ENCODE measurements at regions not wholly inside any gene's neighbourhood (a gene's known extent, or its start where the extent isn't known, plus 50 kb on each side); places are given as distances from the start of the nearest gene placed in this dataset.

GRCh38 chr14:62451221-62451620 lies 594.0 kb downstream of the KCNH5 start:
- Mint-ChIP-seq H3K4me3 (no peak overlapping the region), H3K4me1 (no peaks in the 10 kb centered on the region), H3K9me3 (peaks cover 0 to 19% (median 6%) of the 10 kb centered on the region in 7 donors), H3K36me3 (no peaks in the 10 kb centered on the region), H3K27ac (no peak overlapping the region), H3K27me3 (no peaks in the 10 kb centered on the region)
- ATAC-seq (ENCODE audit: low read depth in 2 of 2) = no peak
- Histone ChIP-seq H3K27me3 (ENCODE audit: control insufficient read depth, insufficient read depth, low read length) (no peaks in the 10 kb centered on the region), H3K27ac (ENCODE audit: insufficient read depth, low read length, poor library complexity, severe bottlenecking) (no peak overlapping the region), H3K36me3 (ENCODE audit: control insufficient read depth, insufficient read depth, low read length) (no peaks in the 10 kb centered on the region), H3K4me3 (ENCODE audit: low read depth, low read length) (no peak overlapping the region), H3K9me3 (ENCODE audit: control insufficient read depth in 2 of 2, low read length in 2 of 2) (no peaks in the 10 kb centered on the region), H3K4me1 (ENCODE audit: control insufficient read depth, insufficient read depth, low read length, poor library complexity, severe bottlenecking) (no peaks in the 10 kb centered on the region)
- DNase-seq = no peak

GRCh38 chr14:62453226-62453625 lies 592.0 kb downstream of the KCNH5 start:
- no peaks in the 10 kb centered on the region for H3K36me3 Mint-ChIP-seq
- Histone ChIP-seq H3K36me3 (ENCODE audit: control insufficient read depth, insufficient read depth, low read length) (no peaks in the 10 kb centered on the region), H3K27ac (ENCODE audit: insufficient read depth, low read length, poor library complexity, severe bottlenecking) (no peak overlapping the region), H3K27me3 (ENCODE audit: control insufficient read depth, insufficient read depth, low read length) (no peaks in the 10 kb centered on the region), H3K4me3 (ENCODE audit: low read depth, low read length) (no peak overlapping the region), H3K4me1 (ENCODE audit: control insufficient read depth, insufficient read depth, low read length, poor library complexity, severe bottlenecking) (no peaks in the 10 kb centered on the region), H3K9me3 (ENCODE audit: control insufficient read depth in 2 of 2, low read length in 2 of 2) (no peaks in the 10 kb centered on the region)
- DNase-seq (no peak), ATAC-seq (ENCODE audit: low read depth in 2 of 2) (no peak)
- H3K27ac Mint-ChIP-seq = no peak overlapping the region
- H3K4me3 Mint-ChIP-seq = no peak overlapping the region
- H3K4me1 Mint-ChIP-seq = no peaks in the 10 kb centered on the region
- H3K9me3 Mint-ChIP-seq = peaks cover 0 to 18% (median 4%) of the 10 kb centered on the region in 7 donors
- no peaks in the 10 kb centered on the region for H3K27me3 Mint-ChIP-seq

- no peaks in the 10 kb centered on the region for H3K36me3 ChIP-seq (ENCODE audit: control insufficient read depth, insufficient read depth, low read length)
- Mint-ChIP-seq H3K4me1 (no peaks in the 10 kb centered on the region), H3K27ac (no peak overlapping the region), H3K4me3 (no peak overlapping the region), H3K9me3 (peaks cover 0 to 18% (median 5%) of the 10 kb centered on the region in 7 donors), H3K27me3 (no peaks in the 10 kb centered on the region), H3K36me3 (no peaks in the 10 kb centered on the region)
- H3K9me3 ChIP-seq (ENCODE audit: control insufficient read depth in 2 of 2, low read length in 2 of 2) = no peaks in the 10 kb centered on the region
- H3K4me3 ChIP-seq (ENCODE audit: low read depth, low read length) = no peak overlapping the region
- H3K27me3 ChIP-seq (ENCODE audit: control insufficient read depth, insufficient read depth, low read length) = no peaks in the 10 kb centered on the region
- no peak for DNase-seq
- ATAC-seq (ENCODE audit: low read depth in 2 of 2) = no peak
- H3K27ac ChIP-seq (ENCODE audit: insufficient read depth, low read length, poor library complexity, severe bottlenecking) = no peak overlapping the region
- no peaks in the 10 kb centered on the region for H3K4me1 ChIP-seq (ENCODE audit: control insufficient read depth, insufficient read depth, low read length, poor library complexity, severe bottlenecking)
Measured at GRCh38 chr14:62455446-62455845, 589.8 kb downstream of the KCNH5 start.

DNA sequence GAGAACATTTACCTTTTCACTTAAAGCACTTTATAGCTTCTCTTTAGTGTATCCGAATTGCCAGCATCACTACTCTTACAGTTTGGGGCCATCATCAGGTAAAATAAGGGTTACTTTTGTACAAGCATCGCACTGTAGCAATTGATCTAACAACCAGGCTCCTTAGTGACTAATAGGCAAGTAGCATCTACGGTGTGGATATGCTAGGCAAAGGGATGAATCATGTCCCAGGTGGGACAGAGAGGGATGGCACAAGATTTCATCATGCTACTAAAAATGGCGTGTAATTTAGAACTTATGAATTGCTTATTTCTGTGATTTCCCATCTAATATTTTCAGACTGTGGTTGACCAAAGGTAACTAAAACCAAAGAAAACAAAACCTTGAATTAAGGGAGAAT lies 582.3 kb downstream of the KCNH5 start:
- DNase-seq (no peak), ATAC-seq (ENCODE audit: low read depth in 2 of 2) (no peak)
- Histone ChIP-seq H3K27me3 (ENCODE audit: control insufficient read depth, insufficient read depth, low read length) (no peaks in the 10 kb centered on the region), H3K36me3 (ENCODE audit: control insufficient read depth, insufficient read depth, low read length) (no peaks in the 10 kb centered on the region), H3K9me3 (ENCODE audit: control insufficient read depth in 2 of 2, low read length in 2 of 2) (peaks cover 0 to 2% of the 10 kb centered on the region in 2 experiments), H3K4me1 (ENCODE audit: control insufficient read depth, insufficient read depth, low read length, poor library complexity, severe bottlenecking) (no peaks in the 10 kb centered on the region), H3K27ac (ENCODE audit: insufficient read depth, low read length, poor library complexity, severe bottlenecking) (no peak overlapping the region), H3K4me3 (ENCODE audit: low read depth, low read length) (no peak overlapping the region)
- no peak overlapping the region for H3K4me3 Mint-ChIP-seq
- H3K27ac Mint-ChIP-seq = no peak overlapping the region
- H3K4me1 Mint-ChIP-seq = peaks cover 0 to 6% (median 0%) of the 10 kb centered on the region in 4 donors
- H3K9me3 Mint-ChIP-seq = peaks cover 0 to 16% (median 2%) of the 10 kb centered on the region in 7 donors
- H3K27me3 Mint-ChIP-seq = no peaks in the 10 kb centered on the region
- H3K36me3 Mint-ChIP-seq = no peaks in the 10 kb centered on the region

DNA sequence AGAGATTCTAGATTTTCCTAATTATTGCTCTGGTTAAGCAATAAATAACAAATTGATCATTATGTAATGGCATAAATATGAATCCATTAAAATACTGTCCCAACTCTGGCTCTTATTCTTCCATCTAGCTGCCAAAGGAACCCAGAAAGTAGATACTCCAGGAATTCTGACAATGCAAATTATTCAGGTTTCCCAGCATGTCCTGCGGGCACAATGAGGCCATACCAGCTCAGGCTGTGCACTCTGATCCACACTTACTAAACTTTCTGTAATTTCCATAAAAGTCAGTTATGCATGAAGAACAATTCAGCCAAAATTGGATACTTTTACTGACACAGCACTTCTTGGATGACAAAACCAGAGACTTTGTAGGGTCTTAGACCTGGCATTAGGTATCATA lies 576.3 kb downstream of the KCNH5 start:
- Mint-ChIP-seq H3K27me3 (no peaks in the 10 kb centered on the region), H3K4me3 (no peak overlapping the region), H3K4me1 (peaks cover 0 to 6% (median 0%) of the 10 kb centered on the region in 4 donors), H3K36me3 (no peaks in the 10 kb centered on the region), H3K9me3 (peaks cover 0 to 14% (median 2%) of the 10 kb centered on the region in 7 donors), H3K27ac (no peak overlapping the region)
- Histone ChIP-seq H3K36me3 (ENCODE audit: control insufficient read depth, insufficient read depth, low read length) (no peaks in the 10 kb centered on the region), H3K27ac (ENCODE audit: insufficient read depth, low read length, poor library complexity, severe bottlenecking) (no peak overlapping the region), H3K4me3 (ENCODE audit: low read depth, low read length) (no peak overlapping the region), H3K27me3 (ENCODE audit: control insufficient read depth, insufficient read depth, low read length) (no peaks in the 10 kb centered on the region), H3K4me1 (ENCODE audit: control insufficient read depth, insufficient read depth, low read length, poor library complexity, severe bottlenecking) (no peaks in the 10 kb centered on the region), H3K9me3 (ENCODE audit: control insufficient read depth in 2 of 2, low read length in 2 of 2) (peaks cover 0 to 2% of the 10 kb centered on the region in 2 experiments)
- DNase-seq (no peak), ATAC-seq (ENCODE audit: low read depth in 2 of 2) (no peak)

GRCh38 chr14:62470935-62471334 lies 574.3 kb downstream of the KCNH5 start:
- H3K4me3 Mint-ChIP-seq = no peak overlapping the region
- H3K9me3 Mint-ChIP-seq = peaks cover 0 to 10% (median 2%) of the 10 kb centered on the region in 7 donors
- H3K36me3 Mint-ChIP-seq = no peaks in the 10 kb centered on the region
- ATAC-seq (ENCODE audit: low read depth in 2 of 2) = no peak
- Histone ChIP-seq H3K36me3 (ENCODE audit: control insufficient read depth, insufficient read depth, low read length) (no peaks in the 10 kb centered on the region), H3K27me3 (ENCODE audit: control insufficient read depth, insufficient read depth, low read length) (no peaks in the 10 kb centered on the region), H3K4me3 (ENCODE audit: low read depth, low read length) (no peak overlapping the region), H3K9me3 (ENCODE audit: control insufficient read depth in 2 of 2, low read length in 2 of 2) (no peaks in the 10 kb centered on the region), H3K27ac (ENCODE audit: insufficient read depth, low read length, poor library complexity, severe bottlenecking) (no peak overlapping the region), H3K4me1 (ENCODE audit: control insufficient read depth, insufficient read depth, low read length, poor library complexity, severe bottlenecking) (no peaks in the 10 kb centered on the region)
- H3K4me1 Mint-ChIP-seq = peaks cover 0 to 1% (median 0%) of the 10 kb centered on the region in 4 donors
- no peak for DNase-seq
- H3K27me3 Mint-ChIP-seq = no peaks in the 10 kb centered on the region
- no peak overlapping the region for H3K27ac Mint-ChIP-seq

- Mint-ChIP-seq H3K27me3 (no peaks in the 10 kb centered on the region), H3K27ac (no peak overlapping the region), H3K4me1 (no peaks in the 10 kb centered on the region), H3K36me3 (no peaks in the 10 kb centered on the region), H3K4me3 (no peak overlapping the region), H3K9me3 (peaks cover 0 to 18% (median 9%) of the 10 kb centered on the region in 7 donors)
- ATAC-seq (ENCODE audit: low read depth in 2 of 2) = no peak
- no peak overlapping the region for H3K27ac ChIP-seq (ENCODE audit: insufficient read depth, low read length, poor library complexity, severe bottlenecking)
- H3K4me1 ChIP-seq (ENCODE audit: control insufficient read depth, insufficient read depth, low read length, poor library complexity, severe bottlenecking) = no peaks in the 10 kb centered on the region
- no peaks in the 10 kb centered on the region for H3K27me3 ChIP-seq (ENCODE audit: control insufficient read depth, insufficient read depth, low read length)
- H3K9me3 ChIP-seq (ENCODE audit: control insufficient read depth in 2 of 2, low read length in 2 of 2) = peaks cover 2 to 4% of the 10 kb centered on the region in 2 experiments
- DNase-seq = no peak
- H3K4me3 ChIP-seq (ENCODE audit: low read depth, low read length) = no peak overlapping the region
- H3K36me3 ChIP-seq (ENCODE audit: control insufficient read depth, insufficient read depth, low read length) = no peaks in the 10 kb centered on the region
Measured at GRCh38 chr14:62491146-62491545, 554.1 kb downstream of the KCNH5 start.

DNA sequence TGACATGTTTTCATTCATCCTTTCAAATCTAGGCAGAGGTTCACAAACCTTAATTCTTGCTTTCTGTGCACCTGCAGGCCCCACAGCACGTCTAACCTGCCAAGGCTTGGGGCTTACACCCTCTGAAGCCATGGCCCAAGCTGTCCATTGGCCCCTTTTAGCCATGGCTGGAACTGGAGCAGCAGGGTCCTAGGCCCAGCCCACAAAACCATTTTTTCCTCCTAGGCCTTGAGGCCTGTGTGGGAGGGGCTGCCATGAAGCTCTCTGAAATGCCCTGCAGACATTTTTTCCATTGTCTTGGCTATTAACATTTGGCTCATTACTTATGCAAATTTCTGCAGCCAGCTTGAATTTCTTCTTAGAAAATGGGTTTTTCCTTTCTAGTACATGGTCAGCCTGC lies 547.5 kb downstream of the KCNH5 start:
- Mint-ChIP-seq H3K27ac (no peak overlapping the region), H3K4me3 (no peak overlapping the region), H3K4me1 (no peaks in the 10 kb centered on the region), H3K9me3 (peaks cover 0 to 37% (median 14%) of the 10 kb centered on the region in 7 donors), H3K36me3 (no peaks in the 10 kb centered on the region), H3K27me3 (no peaks in the 10 kb centered on the region)
- no peak overlapping the region for H3K4me3 ChIP-seq (ENCODE audit: low read depth, low read length)
- no peaks in the 10 kb centered on the region for H3K4me1 ChIP-seq (ENCODE audit: control insufficient read depth, insufficient read depth, low read length, poor library complexity, severe bottlenecking)
- no peaks in the 10 kb centered on the region for H3K36me3 ChIP-seq (ENCODE audit: control insufficient read depth, insufficient read depth, low read length)
- H3K27ac ChIP-seq (ENCODE audit: insufficient read depth, low read length, poor library complexity, severe bottlenecking) = no peak overlapping the region
- H3K9me3 ChIP-seq (ENCODE audit: control insufficient read depth in 2 of 2, low read length in 2 of 2) = peaks cover 5 to 19% of the 10 kb centered on the region in 2 experiments
- ATAC-seq (ENCODE audit: low read depth in 2 of 2) = no peak
- H3K27me3 ChIP-seq (ENCODE audit: control insufficient read depth, insufficient read depth, low read length) = no peaks in the 10 kb centered on the region
- DNase-seq = no peak

Data from CD4-positive, CD25-positive, alpha-beta regulatory T cell (primary cell).